ENCODE measurements at regions not wholly inside any gene's neighbourhood (a gene's known extent, or its start where the extent isn't known, plus 50 kb on each side); places are given as distances from the start of the nearest gene placed in this dataset.

- no peak for TF ChIP-seq EZH2 (IDR thresholded peaks at IDR 0.05; ENCODE audit: low read length, missing control alignments)
- TF ChIP-seq CTCF (conservative IDR thresholded peaks at IDR 0.05 in 1 of 2, IDR thresholded peaks at IDR 0.05 in 1 of 2; ENCODE audit: low read depth in 1 of 2, low read length in 2 of 2) = no peak
These were observed 164.2 kb downstream of the ABHD5 start for GRCh38 chr3:43854916-43855315.

Measured in fibroblast of lung (primary cell).